ENCODE measurements at regions not wholly inside any gene's neighbourhood (a gene's known extent, or its start where the extent isn't known, plus 50 kb on each side); places are given as distances from the start of the nearest gene placed in this dataset.

DNA sequence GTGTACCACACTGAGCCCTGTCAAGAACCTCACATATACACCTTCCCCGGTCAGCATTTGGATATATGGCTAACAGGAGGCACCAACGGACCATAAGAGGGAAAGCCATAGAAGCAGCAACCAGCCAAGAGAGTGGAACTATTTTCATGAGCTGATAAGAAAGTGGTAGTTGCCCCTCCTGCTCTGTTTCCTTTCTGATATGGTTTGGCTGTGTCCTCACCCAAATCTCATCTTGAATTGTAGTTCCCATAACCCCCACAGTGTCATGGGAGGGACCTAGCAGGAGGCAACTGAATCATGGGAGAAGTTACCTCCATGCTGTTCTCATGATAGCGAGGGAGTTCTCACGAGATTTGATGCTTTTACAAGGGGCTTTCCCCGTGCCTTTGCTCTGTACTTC lies 366.1 kb upstream of the DAB1 start:
- 91% methylated on average over 3 of the region's 5 CpGs for WGBS (ENCODE audit: insufficient coverage)
- no peak for ATAC-seq (ENCODE audit: low read depth)
- CTCF ChIA-PET, result no interaction called here

GRCh38 chr1:57788313-57788712 lies 364.5 kb upstream of the DAB1 start:
- H3K4me2 ChIP-seq (replicated peaks; ENCODE audit: low read depth, low read length, poor library complexity, severe bottlenecking), result no peak overlapping the region
- DNase-seq (no peak), ATAC-seq (ENCODE audit: low read depth) (no peak)
- H3K27ac ChIP-seq (ENCODE audit: low read length in 2 of 2), result no peak overlapping the region
- no peaks in the 10 kb centered on the region for H3K36me3 ChIP-seq (replicated peaks in 1 of 2; ENCODE audit: control extremely low read depth in 1 of 2, control insufficient read depth in 1 of 2, extremely low read depth in 1 of 2, insufficient read depth in 2 of 2, low read length in 1 of 2)
- intact Hi-C loops (cut with micrococcal nuclease), result no loop called here
- Mint-ChIP-seq H3K27me3 (no peaks in the 10 kb centered on the region), H3K27ac (no peak overlapping the region), H3K9me3 (ENCODE audit: insufficient read depth) (no peaks in the 10 kb centered on the region), H3K4me3 (no peak overlapping the region), H3K4me1 (no peaks in the 10 kb centered on the region)
- ChIA-PET CTCF (no interaction called here), POLR2A (no interaction called here)
- WGBS (ENCODE audit: insufficient coverage), result no CpG with 5 or more reads among the region's 1 CpG
- H4K20me1 ChIP-seq (ENCODE audit: control insufficient read depth, insufficient read depth, low read length, poor library complexity, severe bottlenecking), result no peaks in the 10 kb centered on the region
- H3K79me2 ChIP-seq (ENCODE audit: control insufficient read depth, insufficient read depth, low read length), result no peaks in the 10 kb centered on the region
- no peak overlapping the region for H3K4me3 ChIP-seq (ENCODE audit: control extremely low read depth in 1 of 5, extremely low read depth in 1 of 5, insufficient read depth in 1 of 5, low read depth in 2 of 5, low read length in 4 of 5)
- no peaks in the 10 kb centered on the region for H3K4me1 ChIP-seq (ENCODE audit: control insufficient read depth in 2 of 2, insufficient read depth in 2 of 2, low read length in 2 of 2)
- no peaks in the 10 kb centered on the region for H3K27me3 ChIP-seq (replicated peaks in 1 of 4; ENCODE audit: control extremely low read depth in 1 of 4, control insufficient read depth in 3 of 4, insufficient read depth in 4 of 4, low read length in 3 of 4)
- no peak overlapping the region for H2AFZ ChIP-seq (ENCODE audit: insufficient read depth, low read depth, low read length, poor library complexity, severe bottlenecking)
- no peak overlapping the region for H3K9ac ChIP-seq (ENCODE audit: low read length)
- TF ChIP-seq EZH2 (IDR thresholded peaks at IDR 0.05; ENCODE audit: borderline replicate concordance, insufficient read depth, low read depth, low read length, poor library complexity, severe bottlenecking) (no peak), CTCF (IDR thresholded peaks at IDR 0.05) (no peak)
- no peaks in the 10 kb centered on the region for H3K9me3 ChIP-seq (ENCODE audit: control extremely low read depth in 1 of 3, control insufficient read depth in 2 of 3, insufficient read depth in 1 of 3, low read length in 2 of 3)

More for the DNA sequence above, 366.1 kb upstream of the DAB1 start:
- Histone ChIP-seq H2AFZ (ENCODE audit: insufficient read depth, low read depth, low read length, poor library complexity, severe bottlenecking) (no peak overlapping the region), H3K9ac (ENCODE audit: low read length) (no peak overlapping the region), H3K9me3 (ENCODE audit: control extremely low read depth in 1 of 3, control insufficient read depth in 2 of 3, insufficient read depth in 1 of 3, low read length in 2 of 3) (no peaks in the 10 kb centered on the region), H3K27ac (ENCODE audit: low read length in 2 of 2) (no peak overlapping the region), H3K36me3 (replicated peaks in 1 of 2; ENCODE audit: control extremely low read depth in 1 of 2, control insufficient read depth in 1 of 2, extremely low read depth in 1 of 2, insufficient read depth in 2 of 2, low read length in 1 of 2) (no peaks in the 10 kb centered on the region), H3K79me2 (ENCODE audit: control insufficient read depth, insufficient read depth, low read length) (no peaks in the 10 kb centered on the region), H3K4me1 (ENCODE audit: control insufficient read depth in 2 of 2, insufficient read depth in 2 of 2, low read length in 2 of 2) (no peaks in the 10 kb centered on the region), H3K4me2 (replicated peaks; ENCODE audit: low read depth, low read length, poor library complexity, severe bottlenecking) (no peak overlapping the region), H3K27me3 (replicated peaks in 1 of 4; ENCODE audit: control extremely low read depth in 1 of 4, control insufficient read depth in 3 of 4, insufficient read depth in 4 of 4, low read length in 3 of 4) (no peaks in the 10 kb centered on the region), H3K4me3 (ENCODE audit: control extremely low read depth in 1 of 5, extremely low read depth in 1 of 5, insufficient read depth in 1 of 5, low read depth in 2 of 5, low read length in 4 of 5) (no peak overlapping the region), H4K20me1 (ENCODE audit: control insufficient read depth, insufficient read depth, low read length, poor library complexity, severe bottlenecking) (no peaks in the 10 kb centered on the region)
- Mint-ChIP-seq H3K4me3 (no peak overlapping the region), H3K27ac (no peak overlapping the region), H3K4me1 (no peaks in the 10 kb centered on the region), H3K9me3 (ENCODE audit: insufficient read depth) (no peaks in the 10 kb centered on the region), H3K27me3 (no peaks in the 10 kb centered on the region)
- no peak for TF ChIP-seq EZH2 (IDR thresholded peaks at IDR 0.05; ENCODE audit: borderline replicate concordance, insufficient read depth, low read depth, low read length, poor library complexity, severe bottlenecking)
- no peak for TF ChIP-seq CTCF (IDR thresholded peaks at IDR 0.05)
- POLR2A ChIA-PET, result no interaction called here
- DNase-seq, result no peak
- intact Hi-C loops (cut with micrococcal nuclease), result no loop called here
